ENCODE measurements at regions not wholly inside any gene's neighbourhood (a gene's known extent, or its start where the extent isn't known, plus 50 kb on each side); places are given as distances from the start of the nearest gene placed in this dataset.

- TF ChIP-seq POLR2A (IDR thresholded peaks at IDR 0.05) (no peak), CTCF (IDR thresholded peaks at IDR 0.05) (no peak)
These were observed 548.5 kb upstream of the NRP1 start for GRCh38 chr10:33882996-33883395.

Measured in stomach (tissue), 4 donors.